GM19025 (cell line): ENCODE measurements at regions not wholly inside any gene's neighbourhood (a gene's known extent, or its start where the extent isn't known, plus 50 kb on each side); places are given as distances from the start of the nearest gene placed in this dataset.

Source experiments
- ATAC-seq: cut with Tn5 transposase; IDR thresholded peaks from one replicate; pipeline ENCODE4 v1.9.1; 2021; ENCODE audit warnings: mild to moderate bottlenecking, low read depth, moderate library complexity; ENCODE audit not compliant: unreplicated experiment

DNA sequence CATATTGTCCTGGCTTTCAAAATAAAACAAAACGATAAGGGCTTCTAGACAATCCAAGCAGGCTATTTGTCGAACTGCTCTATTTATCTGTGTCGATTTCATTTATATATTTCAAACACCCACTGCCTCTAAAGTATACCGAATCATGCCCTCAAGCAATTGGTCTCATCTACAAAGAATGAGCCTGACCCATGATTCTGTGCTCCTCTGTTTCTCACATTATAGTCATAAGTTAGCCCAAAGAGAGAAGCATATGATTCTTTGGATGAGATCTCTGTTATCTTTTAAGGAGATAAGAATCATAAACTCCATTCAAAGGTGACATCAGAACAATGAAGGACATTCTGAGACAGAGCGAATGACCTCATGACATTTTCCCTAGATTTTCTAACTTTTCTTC is 191.1 kb downstream of the MAP2K6 start:
- ATAC-seq, result no peak

DNA sequence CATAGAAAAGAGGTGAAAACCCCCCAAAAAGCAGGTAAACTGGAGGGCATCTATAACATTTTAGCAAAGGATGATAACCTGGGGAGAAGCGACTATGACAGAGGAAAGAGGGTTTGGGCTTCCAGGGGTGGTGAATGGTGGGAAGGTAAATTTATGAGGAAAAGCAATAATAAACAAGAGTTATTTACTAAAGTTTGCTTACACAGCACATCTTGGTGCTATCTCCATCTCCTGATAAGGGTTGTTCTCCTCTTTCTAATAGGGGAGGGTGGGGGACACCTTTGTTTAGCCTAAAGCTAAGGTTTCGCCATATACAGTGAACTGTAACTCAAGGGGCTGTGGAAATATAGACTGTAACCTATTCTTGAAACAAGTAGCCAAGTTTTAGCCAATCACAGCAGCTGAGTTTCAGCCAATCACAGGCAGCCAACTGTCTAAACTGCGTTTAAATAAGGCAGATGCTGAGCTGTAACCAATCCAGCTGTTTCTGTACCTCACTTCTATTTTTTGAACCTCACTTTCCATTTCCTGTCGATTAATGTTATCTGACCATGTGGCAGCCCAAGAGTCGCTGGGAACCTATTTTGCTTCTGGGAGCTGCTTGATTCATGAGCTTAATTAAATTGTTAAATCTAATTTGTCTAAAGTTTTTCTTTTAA is 191.8 kb downstream of the MAP2K6 start:
- no peak for ATAC-seq

DNA sequence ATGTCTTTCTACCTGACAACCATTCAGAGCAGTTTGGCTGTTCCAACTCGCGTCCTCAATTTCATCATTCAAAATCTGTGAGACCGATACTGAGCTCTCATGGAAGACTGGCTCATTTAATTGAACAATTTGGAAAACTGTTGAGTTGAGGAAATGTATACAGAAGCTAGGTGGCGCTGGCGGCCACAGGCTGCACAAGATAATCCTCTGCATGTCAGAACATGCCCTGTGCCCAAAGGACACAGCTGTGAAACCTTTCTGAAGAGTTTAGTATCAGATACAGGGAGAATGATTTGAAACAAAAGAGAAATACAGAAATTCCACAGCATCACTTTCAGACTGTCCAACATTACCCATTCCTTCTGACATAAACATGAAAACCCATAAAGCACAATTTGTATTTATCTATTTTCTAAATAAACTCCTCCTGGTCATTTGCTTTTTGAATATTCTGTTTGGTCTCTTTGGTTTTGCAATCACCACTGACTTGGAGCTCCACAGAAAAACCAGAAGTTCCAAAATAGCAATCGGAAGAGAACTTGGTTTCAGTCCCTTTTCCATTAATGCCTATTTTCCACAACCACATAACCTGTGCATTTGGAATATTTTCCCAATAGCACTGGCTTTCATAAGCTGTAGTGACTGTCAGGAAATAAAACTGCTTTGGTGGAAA is 192.8 kb downstream of the MAP2K6 start:
- ATAC-seq, result peak; percentile 89

DNA sequence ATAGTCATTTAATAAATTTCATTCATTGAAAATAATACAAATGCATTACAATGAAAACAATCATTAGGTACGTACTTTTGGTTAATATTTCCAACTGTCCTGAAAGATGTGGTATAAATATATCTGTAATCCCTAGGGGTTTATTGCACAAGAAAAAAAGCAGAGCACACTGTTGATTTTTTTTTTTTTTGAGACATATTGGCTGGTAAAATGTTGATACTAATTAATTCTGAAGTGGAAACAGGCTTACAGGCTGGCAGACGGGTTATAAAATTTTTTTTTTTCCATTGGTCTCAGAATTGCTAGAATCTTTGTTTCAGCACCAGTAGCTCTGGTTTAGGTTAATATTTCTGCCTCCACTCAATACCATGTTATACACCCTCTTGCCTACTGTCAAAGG is 193.6 kb downstream of the MAP2K6 start:
- no peak for ATAC-seq

DNA sequence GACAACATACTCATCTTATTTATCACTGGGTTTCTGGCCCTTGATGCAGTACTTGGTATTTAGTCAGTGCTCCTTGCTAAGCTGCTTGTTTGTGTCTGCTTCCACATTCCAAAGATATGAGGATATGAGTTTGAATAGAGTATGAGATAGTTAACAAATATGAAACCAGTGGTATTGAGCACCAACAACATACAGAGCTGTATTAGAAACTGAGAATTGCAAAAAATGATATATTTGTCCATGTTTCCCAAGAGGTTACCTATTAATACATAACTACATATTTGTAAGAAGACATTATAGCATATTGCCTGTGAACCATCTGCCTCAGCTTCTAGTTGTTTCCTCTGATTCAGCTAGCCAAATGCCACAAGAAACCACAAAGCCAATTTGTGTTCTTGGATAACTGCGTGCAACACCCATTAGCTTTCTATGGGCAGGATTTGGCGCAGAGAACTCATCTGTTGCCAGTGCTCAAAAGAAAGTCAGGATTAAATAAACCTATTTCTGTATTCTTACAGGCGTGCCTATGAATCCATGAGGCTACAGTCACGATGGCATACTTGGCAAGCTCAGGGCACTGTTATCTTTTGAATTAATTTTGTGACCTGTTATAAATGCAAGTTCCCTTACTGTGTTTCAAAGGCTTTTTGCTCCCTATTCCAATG is 194.4 kb downstream of the MAP2K6 start:
- ATAC-seq, result no peak

DNA sequence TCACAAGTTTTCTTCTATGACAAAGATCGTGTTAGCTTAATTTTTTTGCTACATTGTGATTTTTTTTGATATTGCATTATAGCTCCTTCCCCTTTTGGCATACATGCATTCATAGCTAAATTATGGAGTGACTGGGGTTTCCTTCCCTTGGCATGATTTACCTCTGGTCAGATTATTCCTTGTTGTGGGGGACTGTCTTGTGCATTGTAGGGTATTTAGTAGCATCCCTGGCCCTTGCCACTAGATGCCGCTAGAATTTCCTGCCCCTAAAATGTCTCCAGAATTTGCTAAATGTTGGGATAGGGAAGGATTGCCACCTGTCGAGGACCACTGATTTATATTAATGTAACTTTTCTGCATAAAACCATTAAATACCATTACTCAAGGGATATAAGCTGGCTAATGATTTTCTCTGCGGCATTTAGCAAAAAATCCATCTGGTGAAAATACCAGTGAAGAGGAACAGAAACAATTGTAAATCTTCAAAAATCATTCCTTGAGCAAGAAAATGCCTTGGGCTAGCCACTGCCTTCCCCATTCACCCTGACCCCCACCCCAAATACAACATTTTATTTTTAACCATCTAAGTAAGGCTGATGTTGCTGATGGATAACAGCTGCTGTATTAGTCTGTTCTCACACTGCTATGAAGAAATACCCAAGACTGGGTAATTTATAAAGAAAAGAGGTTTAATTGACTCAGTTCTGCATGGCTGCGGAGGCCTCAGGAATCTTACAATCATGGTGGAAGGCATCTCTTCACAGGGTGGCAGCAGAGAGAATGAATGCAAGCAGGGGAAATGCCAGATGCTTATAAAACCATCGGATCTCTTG is 195.2 kb downstream of the MAP2K6 start:
- ATAC-seq, result no peak

DNA sequence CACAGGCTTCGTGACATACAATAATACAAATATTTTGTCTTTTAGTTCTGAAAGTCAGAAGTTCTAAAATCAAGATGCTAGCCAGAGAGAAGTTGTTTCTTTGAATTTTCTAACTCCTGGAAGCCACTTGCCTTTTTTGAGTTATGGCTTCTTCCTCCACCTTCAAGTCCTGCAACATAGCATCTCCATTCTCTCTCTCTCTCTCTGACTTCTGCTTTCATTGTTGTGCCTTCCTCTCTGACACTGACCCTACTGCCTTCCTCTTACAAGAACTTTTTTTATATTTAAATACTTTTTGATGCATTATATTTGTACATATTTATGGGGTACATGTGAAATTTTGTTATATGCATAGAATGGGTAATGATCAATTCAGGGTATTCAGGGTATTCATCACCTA is 205.9 kb downstream of the MAP2K6 start:
- no peak for ATAC-seq

DNA sequence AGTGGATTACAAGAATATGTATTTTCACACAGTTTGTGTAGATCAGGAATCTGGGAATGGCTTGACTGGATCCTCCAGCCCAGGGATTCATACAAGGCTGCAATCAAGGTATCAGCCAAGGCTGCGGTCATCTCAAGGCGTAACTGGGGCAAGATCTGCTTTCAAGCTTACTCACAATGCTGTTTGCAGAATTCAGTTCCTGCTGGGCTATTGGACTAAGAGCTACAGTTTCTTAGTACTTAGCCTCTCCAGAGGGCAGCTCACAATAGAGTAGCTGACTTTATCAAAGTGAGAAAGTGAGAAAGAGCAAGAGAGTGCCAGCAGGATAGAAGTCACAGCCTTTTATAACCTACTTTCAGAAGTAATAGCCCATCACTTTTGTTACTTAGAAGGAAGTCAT is 211.0 kb downstream of the MAP2K6 start:
- no peak for ATAC-seq

DNA sequence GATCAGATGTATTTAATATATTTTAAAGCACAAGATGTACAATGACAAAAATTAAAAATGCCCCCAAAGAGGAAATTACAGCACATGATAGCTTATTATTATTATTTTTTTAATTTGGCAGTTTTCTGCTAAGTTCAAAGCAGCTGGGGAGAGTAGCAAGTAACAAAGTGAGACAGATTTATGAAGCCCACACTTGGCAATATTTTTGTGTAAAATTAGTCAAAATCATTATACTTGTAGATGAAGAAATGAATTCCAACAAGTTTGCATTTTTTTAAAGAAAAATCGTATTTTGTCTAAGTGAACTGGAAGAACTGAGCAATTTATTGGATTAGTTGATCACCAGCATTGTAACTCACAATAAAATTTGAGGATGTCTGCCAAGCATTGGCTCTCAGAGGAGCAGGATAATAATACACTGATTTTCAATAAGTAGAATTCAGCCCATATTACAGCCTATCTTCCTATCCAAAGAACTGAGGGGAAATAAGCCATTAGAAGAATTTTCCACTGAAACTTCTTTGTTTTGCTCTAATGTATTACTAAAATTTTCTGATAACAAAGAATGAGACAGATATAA is 215.6 kb downstream of the MAP2K6 start:
- no peak for ATAC-seq

DNA sequence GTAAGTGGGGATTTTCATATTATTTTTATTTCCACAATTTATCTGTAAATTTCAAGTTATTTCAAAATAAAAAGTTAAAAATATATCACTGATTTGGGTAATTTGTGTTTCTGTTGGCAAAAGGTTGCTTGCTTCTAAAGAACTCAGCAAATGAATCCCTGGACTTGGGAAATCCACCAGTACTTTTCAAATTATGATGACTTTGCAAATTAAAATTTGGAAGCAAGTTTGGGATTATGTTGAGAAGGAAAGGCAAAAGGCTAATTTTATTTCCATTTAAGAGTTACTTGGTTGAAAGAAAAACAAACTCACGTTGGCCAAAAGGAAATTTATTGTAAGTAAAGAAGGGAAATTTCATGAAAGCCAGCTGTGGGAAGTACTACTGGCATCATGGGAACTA is 220.3 kb downstream of the MAP2K6 start:
- no peak for ATAC-seq

DNA sequence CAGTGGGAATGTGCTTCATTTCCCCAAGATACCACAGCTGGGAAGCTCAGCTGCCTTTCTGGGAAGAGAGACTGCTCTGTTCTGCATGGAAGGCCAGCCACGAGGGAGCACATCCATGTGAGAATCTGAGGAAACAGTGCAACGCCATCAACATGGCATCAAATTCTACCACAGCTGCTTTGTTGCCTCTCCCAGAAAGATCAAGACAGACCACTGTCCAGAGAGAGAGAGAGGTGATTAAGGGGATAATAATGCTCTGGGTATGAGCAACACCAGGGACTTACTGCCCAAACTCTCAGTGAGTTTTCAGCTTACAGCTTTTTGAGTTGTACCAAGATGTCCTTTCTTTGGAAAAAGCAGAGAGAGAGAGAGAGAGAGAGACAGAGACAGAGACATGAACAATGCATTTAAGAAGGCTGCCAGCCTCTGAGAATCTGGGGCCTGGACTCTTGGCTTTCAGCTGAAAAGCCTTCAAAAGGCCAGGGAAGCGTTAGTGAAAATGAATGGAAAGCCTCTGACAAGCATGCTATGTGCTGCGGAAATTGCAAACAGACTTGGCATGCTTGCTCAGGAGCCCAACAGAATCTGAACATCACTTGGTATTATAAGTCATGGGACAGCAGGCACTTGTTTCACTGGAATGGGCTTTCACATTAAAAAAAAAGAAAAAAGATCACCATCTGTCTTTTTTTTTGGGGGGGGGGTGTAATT is 223.1 kb downstream of the MAP2K6 start:
- ATAC-seq, result no peak

DNA sequence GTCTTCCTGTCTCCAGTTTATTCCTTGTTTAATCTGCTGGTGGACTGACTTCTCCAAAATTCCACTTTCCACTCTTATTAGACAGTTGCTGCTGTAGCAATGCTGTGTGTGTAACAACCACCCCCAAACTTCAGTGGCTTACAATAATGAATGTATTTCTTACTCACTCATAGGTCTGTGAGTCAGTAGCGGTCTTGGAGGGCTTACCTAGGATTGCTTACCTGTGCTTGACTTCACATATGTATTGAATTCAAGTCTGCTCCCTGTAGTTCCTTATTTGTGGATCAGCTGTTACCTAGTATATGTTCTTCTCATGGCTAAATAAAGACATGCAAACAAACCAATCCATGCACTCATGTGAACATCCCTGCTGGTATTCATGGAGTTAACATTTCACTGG is 224.6 kb downstream of the MAP2K6 start:
- no peak for ATAC-seq

DNA sequence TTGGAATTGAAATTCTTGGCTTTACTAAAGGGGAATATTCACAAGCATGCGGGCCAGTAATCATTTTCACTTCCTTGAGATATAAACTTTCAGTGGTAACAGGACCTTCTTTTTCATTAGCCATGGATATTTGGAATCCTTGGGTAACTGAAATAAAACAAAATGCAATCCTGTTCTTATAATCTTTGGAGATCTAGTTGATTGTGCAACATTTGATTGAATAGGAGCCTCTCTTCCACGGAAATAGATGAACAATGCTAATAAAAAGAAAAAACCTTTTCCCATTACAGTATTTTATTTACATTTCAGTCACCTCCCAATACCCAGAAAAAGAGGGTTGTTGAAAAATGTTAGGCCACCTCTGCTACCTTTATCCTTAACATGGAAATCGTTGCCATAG is 225.6 kb downstream of the MAP2K6 start:
- no peak for ATAC-seq

DNA sequence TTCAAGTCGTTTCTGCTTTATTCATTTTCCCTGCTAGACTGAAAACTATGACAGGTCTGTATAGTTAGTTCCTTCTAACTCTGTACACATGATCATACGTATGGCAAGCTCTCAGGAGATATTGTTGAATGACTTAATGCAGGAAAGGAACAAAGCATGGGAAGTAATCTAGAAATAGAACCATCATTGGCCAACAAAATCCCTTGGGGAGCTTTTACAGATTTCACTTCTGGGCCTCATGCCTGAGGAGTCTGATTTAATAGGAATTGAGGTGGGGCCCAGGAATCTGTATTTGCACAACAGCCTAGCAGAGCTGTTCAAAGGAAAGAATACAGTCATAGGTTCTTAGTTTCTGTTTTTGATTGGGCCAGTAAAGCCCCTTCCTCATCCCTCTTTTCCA is 229.2 kb downstream of the MAP2K6 start:
- no peak for ATAC-seq

DNA sequence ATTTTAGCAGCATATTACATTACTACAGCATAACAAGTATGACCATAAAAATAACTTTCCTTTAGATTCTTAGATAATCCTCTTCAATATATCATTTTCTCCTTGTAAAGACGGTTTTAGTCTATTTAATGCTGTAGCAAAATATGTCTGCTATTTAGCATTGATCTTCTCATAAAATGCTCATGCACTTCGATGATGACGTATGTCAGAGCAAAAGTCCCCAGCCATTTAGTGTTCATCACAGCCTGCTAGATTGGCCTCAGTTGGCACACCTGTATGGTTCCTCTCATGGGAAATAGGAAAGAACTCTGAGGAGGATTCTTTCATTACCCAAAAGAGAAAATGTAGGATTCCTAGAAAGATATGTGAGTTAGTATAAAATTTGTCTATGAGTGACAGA is 232.2 kb downstream of the MAP2K6 start:
- no peak for ATAC-seq

DNA sequence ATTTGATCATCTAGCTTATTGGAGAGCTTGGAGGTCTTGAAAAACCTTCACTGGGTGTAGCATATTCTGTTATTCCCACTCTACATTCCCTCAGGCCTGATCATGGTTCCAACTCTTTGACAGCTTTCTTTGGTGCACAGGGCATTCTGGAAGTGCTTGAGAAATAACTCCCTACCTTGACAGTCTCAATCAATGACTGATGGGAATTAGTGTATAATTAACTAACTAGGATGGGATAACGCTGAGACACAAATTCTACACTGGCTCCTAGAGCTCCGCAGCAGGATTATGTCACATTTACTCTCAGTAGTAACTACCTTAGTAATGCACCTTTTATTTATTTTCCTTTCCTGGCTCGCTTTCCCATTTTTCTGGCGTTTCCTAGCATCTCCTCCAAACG is 236.4 kb downstream of the MAP2K6 start:
- ATAC-seq, result no peak

DNA sequence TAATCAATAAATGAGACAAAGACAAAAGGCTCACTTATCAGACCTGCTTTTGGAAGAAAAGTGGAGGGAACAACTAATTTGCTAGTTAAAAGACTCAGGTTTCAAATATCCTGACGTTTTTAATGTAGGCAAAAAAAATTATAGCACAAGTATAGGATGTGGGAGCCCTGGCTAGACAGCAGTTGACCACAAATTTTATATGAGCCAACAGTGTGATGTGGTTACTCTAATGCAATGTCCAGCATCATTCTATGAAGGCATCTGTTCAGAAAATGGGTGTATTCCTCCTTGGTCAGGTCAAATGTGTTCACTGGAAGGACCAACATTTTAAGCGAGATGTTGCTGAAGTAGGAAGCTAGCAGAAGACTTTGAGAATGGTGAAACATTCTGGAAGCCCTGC is 237.4 kb downstream of the MAP2K6 start:
- no peak for ATAC-seq

DNA sequence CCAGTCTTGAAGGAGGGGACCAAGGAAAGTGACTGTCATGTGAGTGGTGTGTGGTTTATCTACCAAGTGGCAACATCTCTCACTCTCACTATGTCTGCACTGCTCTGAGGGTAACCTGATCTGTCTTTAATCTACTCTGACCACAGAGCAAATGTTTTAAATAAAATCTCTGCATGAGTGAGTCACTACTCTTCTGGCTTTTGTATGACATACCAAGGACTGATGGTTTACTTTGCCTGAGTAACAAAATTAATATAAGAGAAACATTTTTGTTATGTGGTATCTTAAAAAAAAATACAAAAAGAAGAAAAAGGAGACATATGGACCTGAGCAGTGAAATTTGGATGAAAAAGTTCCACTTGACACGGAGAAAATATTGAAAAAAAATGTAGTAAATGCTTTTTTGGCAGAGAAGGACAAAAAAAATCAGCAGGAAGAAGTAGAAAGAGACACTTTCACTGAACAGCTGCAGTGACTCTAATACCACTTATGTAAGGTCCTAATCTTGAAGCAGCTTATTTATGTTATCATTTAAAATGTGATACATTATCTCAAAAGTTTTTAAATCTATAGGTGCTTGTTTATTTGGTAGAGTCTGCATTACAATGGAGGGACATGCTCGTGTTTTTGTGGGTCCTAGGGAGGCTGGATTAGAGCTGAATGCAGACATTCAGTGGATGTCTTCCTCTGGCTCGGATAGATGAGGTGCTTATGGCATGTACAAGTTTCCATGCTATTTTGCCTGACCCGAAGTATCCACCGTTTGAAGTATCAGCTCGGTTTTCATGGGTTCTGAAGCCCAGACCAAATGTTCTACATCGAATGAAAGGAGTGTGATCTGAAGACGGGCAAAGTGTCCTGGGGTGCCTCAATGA is 240.7 kb downstream of the MAP2K6 start:
- no peak for ATAC-seq

DNA sequence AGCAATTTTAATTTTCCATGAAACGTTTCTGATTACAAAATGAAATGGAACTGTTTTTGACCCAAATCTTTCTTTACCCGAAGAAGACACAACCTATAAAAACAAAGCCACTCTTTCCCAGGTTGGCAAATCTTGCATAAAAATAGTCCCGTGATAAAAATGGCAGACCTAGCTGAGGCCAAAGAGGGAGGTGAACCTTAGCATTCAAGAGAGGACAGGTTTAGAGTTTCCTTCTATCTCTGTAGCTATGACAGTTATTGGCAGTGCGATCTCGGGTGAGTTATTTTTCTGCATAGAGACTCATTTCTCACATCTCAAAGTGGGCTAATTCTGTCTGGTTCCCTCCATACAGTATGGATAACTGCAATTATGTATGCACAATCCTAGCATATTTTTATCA is 241.4 kb downstream of the MAP2K6 start:
- ATAC-seq, result no peak
